ENCODE measurements at regions not wholly inside any gene's neighbourhood (a gene's known extent, or its start where the extent isn't known, plus 50 kb on each side); places are given as distances from the start of the nearest gene placed in this dataset.

DNA sequence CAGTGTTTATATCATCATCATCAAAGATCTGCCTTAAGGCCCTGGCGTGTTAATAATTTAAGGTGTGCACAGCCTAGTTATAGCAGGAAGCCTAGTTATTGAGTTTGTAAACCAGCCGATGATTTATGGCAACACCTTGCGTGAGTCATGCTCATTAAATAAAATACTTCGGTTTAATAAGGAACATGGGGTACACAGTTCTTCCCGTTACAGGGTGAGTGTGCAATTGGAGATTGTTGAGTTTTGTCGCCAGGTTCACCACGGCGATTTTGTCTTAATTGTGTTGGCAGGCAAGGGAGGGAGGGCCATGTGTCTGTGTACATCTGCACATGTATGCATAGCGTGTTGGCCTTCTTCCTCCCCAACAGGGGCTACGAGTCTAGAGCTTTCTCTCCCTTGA is 104.0 kb downstream of the TFAP2A start:
- Histone ChIP-seq H4K20me1 (ENCODE audit: insufficient read depth, low read length) (no peaks in the 10 kb centered on the region), H4K5ac (ENCODE audit: low read depth, low read length) (no peak overlapping the region), H3K27ac (ENCODE audit: insufficient read depth, low read length) (no peak overlapping the region), H3K9me1 (ENCODE audit: insufficient read depth, low read length) (no peaks in the 10 kb centered on the region), H2BK120ac (ENCODE audit: low read depth, low read length) (no peak overlapping the region), H2BK20ac (ENCODE audit: low read depth, low read length) (no peak overlapping the region), H2BK15ac (ENCODE audit: low read depth, low read length) (no peak overlapping the region), H3K9ac (ENCODE audit: low read depth, low read length) (no peak overlapping the region), H2BK5ac (ENCODE audit: low read depth, low read length, poor library complexity, severe bottlenecking) (no peak overlapping the region), H3K4ac (ENCODE audit: low read depth, low read length) (no peak overlapping the region), H3K23ac (ENCODE audit: low read depth, low read length) (no peak overlapping the region), H2AK9ac (replicated peaks; ENCODE audit: low read depth, low read length, poor library complexity) (no peak overlapping the region), H3K18ac (ENCODE audit: low read depth, low read length) (no peak overlapping the region), H3K9me3 (ENCODE audit: control insufficient read depth, insufficient read depth, low read length) (peaks cover 2% of the 10 kb centered on the region; the same call in 1 of the 2 replicates), H2AK5ac (ENCODE audit: low read depth, low read length) (no peak overlapping the region), H3K56ac (ENCODE audit: extremely low read depth, insufficient read depth, low read length) (no peak overlapping the region), H3K79me1 (ENCODE audit: low read depth in 1 of 2, low read length in 2 of 2) (no peaks in the 10 kb centered on the region), H3K4me2 (ENCODE audit: low read depth, low read length) (no peak overlapping the region), H3K4me3 (ENCODE audit: insufficient read depth, low read depth, low read length) (no peak overlapping the region), H2AFZ (replicated peaks; ENCODE audit: low read length, poor library complexity) (no peak overlapping the region), H3K4me1 (ENCODE audit: control insufficient read depth, insufficient read depth, low read length) (no peaks in the 10 kb centered on the region), H4K91ac (ENCODE audit: insufficient read depth, low read depth, low read length) (no peak overlapping the region), H3K14ac (replicated peaks; ENCODE audit: low read depth, low read length) (no peak overlapping the region), H4K8ac (ENCODE audit: low read depth in 2 of 2, low read length in 2 of 2) (no peak overlapping the region), H3K27me3 (ENCODE audit: control insufficient read depth, insufficient read depth, low read length) (no peaks in the 10 kb centered on the region), H3K36me3 (ENCODE audit: control insufficient read depth, insufficient read depth, low read length) (no peaks in the 10 kb centered on the region)
- intact Hi-C loops (cut with micrococcal nuclease), result no loop called here
- dilution Hi-C loops (cut with HindIII; ENCODE audit: low sequenced_read_pairs, unreplicated experiment), result no loop called here
- in situ Hi-C loops (cut with MboI; ENCODE audit: low sequenced_read_pairs), result no loop called here
- POLR2A ChIA-PET (ENCODE audit: unreplicated experiment), result no interaction called here
- no TSS peak for BruUV-seq (replicated peaks)
- TF ChIP-seq RCOR1 (IDR thresholded peaks at IDR 0.05; ENCODE audit: insufficient replicate concordance, low read length) (no peak), NFE2L2 (IDR thresholded peaks at IDR 0.05; ENCODE audit: low read depth, low read length) (no peak), CEBPB (IDR thresholded peaks at IDR 0.05; ENCODE audit: low read depth, low read length) (no peak), MAZ (IDR thresholded peaks at IDR 0.05; ENCODE audit: borderline replicate concordance, low read depth, low read length) (no peak), SMC3 (IDR thresholded peaks at IDR 0.05; ENCODE audit: low read depth, low read length) (no peak), CHD1 (IDR thresholded peaks at IDR 0.05; ENCODE audit: low read depth, low read length) (no peak), FOS (IDR thresholded peaks at IDR 0.05; ENCODE audit: low read depth, low read length) (no peak), CTCF (conservative IDR thresholded peaks at IDR 0.05; ENCODE audit: low read depth, low read length) (no peak), RFX5 (IDR thresholded peaks at IDR 0.05; ENCODE audit: low read depth, low read length) (no peak), BHLHE40 (IDR thresholded peaks at IDR 0.05; ENCODE audit: low read depth, low read length) (no peak), MAFK (IDR thresholded peaks at IDR 0.05; ENCODE audit: low read depth, low read length) (no peak), MXI1 (IDR thresholded peaks at IDR 0.05; ENCODE audit: borderline replicate concordance, low read depth, low read length) (no peak), POLR2A (IDR thresholded peaks at IDR 0.05; ENCODE audit: low read depth, low read length) (no peak), USF2 (IDR thresholded peaks at IDR 0.05; ENCODE audit: low read depth, low read length) (no peak), RAD21 (IDR thresholded peaks at IDR 0.05; ENCODE audit: low read length) (no peak)
- TF ChIP-seq, protein P1, sequence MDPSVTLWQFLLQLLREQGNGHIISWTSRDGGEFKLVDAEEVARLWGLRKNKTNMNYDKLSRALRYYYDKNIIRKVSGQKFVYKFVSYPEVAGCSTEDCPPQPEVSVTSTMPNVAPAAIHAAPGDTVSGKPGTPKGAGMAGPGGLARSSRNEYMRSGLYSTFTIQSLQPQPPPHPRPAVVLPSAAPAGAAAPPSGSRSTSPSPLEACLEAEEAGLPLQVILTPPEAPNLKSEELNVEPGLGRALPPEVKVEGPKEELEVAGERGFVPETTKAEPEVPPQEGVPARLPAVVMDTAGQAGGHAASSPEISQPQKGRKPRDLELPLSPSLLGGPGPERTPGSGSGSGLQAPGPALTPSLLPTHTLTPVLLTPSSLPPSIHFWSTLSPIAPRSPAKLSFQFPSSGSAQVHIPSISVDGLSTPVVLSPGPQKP (IDR thresholded peaks at IDR 0.05; ENCODE audit: borderline replicate concordance, low read depth, low read length), result no peak
- ATAC-seq (ENCODE audit: low read depth) (no peak), DNase-seq (no peak)
- WGBS, 2 experiments (ENCODE audit: extremely low coverage in 2 of 2, insufficient read length in 1 of 2), result 100% methylated on average over 1 of the region's 10 CpGs; no CpG with 5 or more reads in 1 of the 2 experiments
- CTCF ChIA-PET, result no interaction called here
